Mesothelial cell of epicardium (in vitro differentiated cells): ENCODE measurements at regions not wholly inside any gene's neighbourhood (a gene's known extent, or its start where the extent isn't known, plus 50 kb on each side); places are given as distances from the start of the nearest gene placed in this dataset.

Experiments
- DNase-seq, 2 experiments: peaks; one replicate each; pipeline ENCODE4 v3.0.0; 2021; ENCODE audit warnings: low spot score in 2 of 2; ENCODE audit not compliant: unreplicated experiment in 2 of 2
- H3K27ac Mint-ChIP-seq: 2 replicates; pipeline ENCODE4 v1.8.0; 2021; ENCODE audit warnings: mixed read lengths
- H3K27me3 Mint-ChIP-seq: 2 replicates; pipeline ENCODE4 v1.8.0; 2021; ENCODE audit warnings: low read depth, mixed read lengths
- H3K36me3 Mint-ChIP-seq: 2 replicates; pipeline ENCODE4 v1.8.0; 2021; ENCODE audit warnings: mixed read lengths
- H3K4me1 Mint-ChIP-seq: 2 replicates; pipeline ENCODE4 v1.8.0; 2021; ENCODE audit warnings: mixed read lengths
- H3K4me3 Mint-ChIP-seq: 2 replicates; pipeline ENCODE4 v1.8.0; 2021; ENCODE audit warnings: mild to moderate bottlenecking, moderate library complexity, mixed read lengths
- H3K9me3 Mint-ChIP-seq: 2 replicates; pipeline ENCODE4 v1.8.0; 2021; ENCODE audit warnings: mixed read lengths
- TF ChIP-seq, protein P1 (sequence below): fragments of 200-600 bp; sonication (generic); IDR thresholded peaks from one replicate; pipeline ENCODE4 v1.5.0; 2021; ENCODE audit warnings: antibody characterized with exemption; ENCODE audit not compliant: unreplicated experiment

DNA sequence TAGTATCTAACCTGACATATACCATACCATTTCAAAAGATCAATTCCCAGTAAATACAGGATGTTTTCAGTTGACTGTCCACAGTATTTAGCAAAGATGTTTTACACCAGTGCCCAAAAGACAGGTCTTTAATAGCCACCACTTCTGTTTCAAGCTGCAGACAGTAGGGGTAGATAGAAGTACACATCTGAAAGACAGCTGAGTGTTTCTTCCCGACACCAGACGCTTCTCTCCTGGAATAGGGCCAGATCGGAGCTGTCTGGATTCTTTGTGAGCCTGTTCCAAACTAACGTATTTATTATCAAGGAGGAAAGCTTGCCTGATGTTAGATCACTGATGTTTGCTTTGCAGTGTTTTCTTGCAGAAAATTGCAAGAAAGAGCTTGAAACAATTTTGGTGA lies 136.1 kb upstream of the RBMS3 start:
- no peaks in the 10 kb centered on the region for H3K36me3 Mint-ChIP-seq
- H3K9me3 Mint-ChIP-seq: no peaks in the 10 kb centered on the region
- peaks cover 40% of the 10 kb centered on the region for H3K4me1 Mint-ChIP-seq
- H3K4me3 Mint-ChIP-seq: no peak overlapping the region
- peak in 1 of 2 experiments; percentile 68 for DNase-seq
- TF ChIP-seq, protein P1, sequence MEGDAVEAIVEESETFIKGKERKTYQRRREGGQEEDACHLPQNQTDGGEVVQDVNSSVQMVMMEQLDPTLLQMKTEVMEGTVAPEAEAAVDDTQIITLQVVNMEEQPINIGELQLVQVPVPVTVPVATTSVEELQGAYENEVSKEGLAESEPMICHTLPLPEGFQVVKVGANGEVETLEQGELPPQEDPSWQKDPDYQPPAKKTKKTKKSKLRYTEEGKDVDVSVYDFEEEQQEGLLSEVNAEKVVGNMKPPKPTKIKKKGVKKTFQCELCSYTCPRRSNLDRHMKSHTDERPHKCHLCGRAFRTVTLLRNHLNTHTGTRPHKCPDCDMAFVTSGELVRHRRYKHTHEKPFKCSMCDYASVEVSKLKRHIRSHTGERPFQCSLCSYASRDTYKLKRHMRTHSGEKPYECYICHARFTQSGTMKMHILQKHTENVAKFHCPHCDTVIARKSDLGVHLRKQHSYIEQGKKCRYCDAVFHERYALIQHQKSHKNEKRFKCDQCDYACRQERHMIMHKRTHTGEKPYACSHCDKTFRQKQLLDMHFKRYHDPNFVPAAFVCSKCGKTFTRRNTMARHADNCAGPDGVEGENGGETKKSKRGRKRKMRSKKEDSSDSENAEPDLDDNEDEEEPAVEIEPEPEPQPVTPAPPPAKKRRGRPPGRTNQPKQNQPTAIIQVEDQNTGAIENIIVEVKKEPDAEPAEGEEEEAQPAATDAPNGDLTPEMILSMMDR: no peak
- H3K27me3 Mint-ChIP-seq: no peaks in the 10 kb centered on the region
- peak overlapping the region; percentile 75 for H3K27ac Mint-ChIP-seq

DNA sequence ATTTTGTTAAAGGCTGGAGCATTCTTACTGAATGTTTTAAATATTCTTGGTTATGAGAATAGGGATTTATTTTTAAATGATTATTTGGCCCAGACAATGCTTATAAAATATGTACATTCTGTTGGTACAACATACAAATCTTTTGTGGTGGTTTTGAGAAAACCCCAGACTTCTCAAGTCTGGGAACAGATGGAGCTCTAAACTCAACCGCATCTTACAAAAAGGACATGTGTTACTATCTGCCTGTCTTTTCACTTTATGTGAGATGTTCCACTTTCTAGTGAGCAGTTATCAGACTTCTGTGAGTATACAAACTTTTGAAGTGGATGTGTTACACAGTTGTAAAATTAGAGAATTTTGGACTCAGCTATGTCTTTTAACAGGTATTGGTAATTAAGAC lies 135.5 kb upstream of the RBMS3 start:
- Mint-ChIP-seq H3K36me3 (no peaks in the 10 kb centered on the region), H3K27ac (peak overlapping the region; percentile 75), H3K27me3 (no peaks in the 10 kb centered on the region), H3K4me1 (peaks cover 40% of the 10 kb centered on the region), H3K9me3 (no peaks in the 10 kb centered on the region), H3K4me3 (no peak overlapping the region)
- no peak for DNase-seq
- TF ChIP-seq, protein P1: no peak

DNA sequence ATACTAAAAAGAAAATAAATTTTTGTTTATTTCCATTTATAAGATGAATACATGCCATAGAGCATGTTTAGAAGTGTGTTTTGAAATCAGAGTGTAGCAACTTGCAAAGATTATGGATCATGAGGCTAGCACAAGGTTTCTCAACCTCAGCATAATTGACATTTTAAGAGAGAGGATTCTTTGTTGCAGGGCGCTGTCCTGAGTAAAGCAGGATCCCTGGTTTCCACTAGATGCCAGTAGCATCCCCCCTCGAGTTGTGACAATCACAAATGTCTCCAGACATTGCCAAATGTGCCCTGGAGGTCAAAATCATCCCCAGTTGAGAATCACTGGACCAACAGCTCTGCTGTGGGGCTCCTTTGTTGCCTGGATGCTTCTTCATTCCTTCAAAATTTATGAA lies 128.5 kb upstream of the RBMS3 start:
- Mint-ChIP-seq H3K36me3 (peaks cover 3% of the 10 kb centered on the region), H3K9me3 (peaks cover 9% of the 10 kb centered on the region), H3K27ac (no peak overlapping the region), H3K27me3 (no peaks in the 10 kb centered on the region), H3K4me1 (peaks cover 17% of the 10 kb centered on the region), H3K4me3 (no peak overlapping the region)
- TF ChIP-seq, protein P1: no peak
- no peak for DNase-seq

DNA sequence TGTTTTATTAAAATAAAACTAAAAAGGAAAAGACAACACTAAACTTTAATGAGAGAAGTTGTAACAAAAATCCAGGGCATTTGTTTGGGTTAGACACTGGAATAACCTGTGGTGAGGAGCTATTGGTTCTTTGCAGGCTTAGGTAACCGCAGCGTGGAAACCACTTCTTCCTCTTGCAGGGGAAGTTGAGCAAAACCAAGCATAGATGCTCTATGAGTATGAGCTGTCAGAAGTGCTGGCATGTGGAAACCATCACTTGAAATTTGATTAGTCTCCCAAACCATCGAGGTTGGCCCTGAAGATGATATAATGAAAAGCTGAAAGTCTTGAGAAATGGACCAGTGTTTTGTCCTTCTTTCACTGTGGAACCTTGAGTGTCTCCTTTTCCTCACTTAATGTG lies 127.1 kb upstream of the RBMS3 start:
- Mint-ChIP-seq H3K36me3 (peaks cover 3% of the 10 kb centered on the region), H3K4me3 (no peak overlapping the region), H3K9me3 (peaks cover 9% of the 10 kb centered on the region), H3K27ac (no peak overlapping the region), H3K4me1 (peaks cover 13% of the 10 kb centered on the region), H3K27me3 (no peaks in the 10 kb centered on the region)
- TF ChIP-seq, protein P1: no peak
- no peak for DNase-seq

DNA sequence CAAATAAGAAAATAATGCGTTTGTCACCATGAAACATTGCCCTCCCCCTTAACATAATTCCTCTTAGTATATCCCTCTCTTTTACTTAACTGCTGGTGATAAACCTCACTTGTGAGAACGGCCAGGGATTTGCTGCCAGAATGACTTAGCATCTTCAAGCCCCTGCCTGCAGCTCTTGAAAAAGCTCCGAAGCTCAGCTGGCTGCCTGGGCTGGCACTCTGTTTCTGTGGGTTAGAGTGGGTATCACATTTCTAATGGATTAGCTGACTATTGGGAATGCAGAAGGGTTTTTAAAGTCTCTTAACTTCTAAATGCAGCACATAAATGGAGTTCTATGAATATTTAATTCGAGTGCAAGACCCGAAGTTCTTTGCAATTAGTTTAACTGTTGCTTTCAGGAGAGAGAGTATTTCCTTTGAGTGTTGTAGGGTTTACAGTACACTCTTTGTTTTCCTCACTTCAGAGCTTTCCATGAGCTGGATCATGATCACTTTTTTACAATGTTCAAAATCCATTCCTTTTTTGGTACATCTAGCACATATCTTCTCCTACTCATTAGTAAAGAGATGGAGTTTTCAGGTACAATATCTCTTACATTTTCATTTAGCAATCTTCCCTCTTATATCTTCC lies 124.7 kb upstream of the RBMS3 start:
- H3K27me3 Mint-ChIP-seq: no peaks in the 10 kb centered on the region
- TF ChIP-seq, protein P1: no peak
- H3K9me3 Mint-ChIP-seq: peaks cover 12% of the 10 kb centered on the region
- peaks cover 5% of the 10 kb centered on the region for H3K36me3 Mint-ChIP-seq
- H3K4me3 Mint-ChIP-seq: no peak overlapping the region
- peaks cover 6% of the 10 kb centered on the region for H3K4me1 Mint-ChIP-seq
- DNase-seq: no peak
- no peak overlapping the region for H3K27ac Mint-ChIP-seq

DNA sequence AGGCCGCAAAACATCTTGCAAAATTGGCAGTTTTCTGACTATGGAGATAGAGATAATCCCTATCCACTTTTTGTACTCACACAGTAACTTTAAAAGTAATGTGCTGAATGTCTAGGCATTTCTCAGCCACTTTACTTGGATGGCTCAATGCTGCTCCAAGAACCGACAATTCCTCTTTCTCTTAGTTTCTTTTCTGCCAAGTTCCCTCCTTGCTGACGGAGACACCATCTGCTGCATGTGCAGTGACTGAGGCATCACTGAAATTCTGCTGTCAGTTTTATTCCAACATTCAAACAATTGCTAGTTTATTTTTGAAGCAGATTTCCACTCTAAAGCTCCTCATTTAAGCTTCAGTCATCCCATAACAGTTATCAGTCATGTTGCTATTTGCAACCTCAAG lies 116.0 kb upstream of the RBMS3 start:
- H3K4me3 Mint-ChIP-seq: no peak overlapping the region
- no peak for DNase-seq
- TF ChIP-seq, protein P1: no peak
- peaks cover 19% of the 10 kb centered on the region for H3K9me3 Mint-ChIP-seq
- peaks cover 22% of the 10 kb centered on the region for H3K4me1 Mint-ChIP-seq
- H3K36me3 Mint-ChIP-seq: peaks cover 2% of the 10 kb centered on the region
- no peak overlapping the region for H3K27ac Mint-ChIP-seq
- H3K27me3 Mint-ChIP-seq: no peaks in the 10 kb centered on the region
